ENCODE measurements at regions not wholly inside any gene's neighbourhood (a gene's known extent, or its start where the extent isn't known, plus 50 kb on each side); places are given as distances from the start of the nearest gene placed in this dataset.

GRCh38 chrY:16981776-16982175 is 898.2 kb downstream of the CDY2B start:
- Mint-ChIP-seq H3K4me1 (ENCODE audit: low read depth) (no peaks in the 10 kb centered on the region), H3K9me3 (peaks cover 0 to 9% of the 10 kb centered on the region in 2 donors), H3K27ac (no peak overlapping the region), H3K36me3 (ENCODE audit: insufficient read depth in 2 of 2) (peaks cover 0 to 3% of the 10 kb centered on the region in 2 donors), H3K4me3 (no peak overlapping the region), H3K27me3 (ENCODE audit: low read depth) (no peaks in the 10 kb centered on the region)
- DNase-seq (no peak), ATAC-seq (replicated peaks in 1 of 2) (no peak)

GRCh38 chrY:16959071-16959470 is 920.9 kb downstream of the CDY2B start:
- Mint-ChIP-seq H3K27ac (no peak overlapping the region), H3K36me3 (ENCODE audit: insufficient read depth in 2 of 2) (no peaks in the 10 kb centered on the region)
- no peak for DNase-seq

GRCh38 chrY:16947221-16947620 is 932.8 kb downstream of the CDY2B start:
- Mint-ChIP-seq H3K27ac (no peak overlapping the region), H3K4me3 (no peak overlapping the region), H3K27me3 (ENCODE audit: low read depth) (no peaks in the 10 kb centered on the region), H3K9me3 (peaks cover 0 to 6% of the 10 kb centered on the region in 2 donors), H3K4me1 (ENCODE audit: low read depth) (no peaks in the 10 kb centered on the region), H3K36me3 (ENCODE audit: insufficient read depth in 2 of 2) (peaks cover 0 to 1% of the 10 kb centered on the region in 2 donors)
- ATAC-seq (replicated peaks in 1 of 2) (no peak), DNase-seq (no peak)

More at GRCh38 chrY:16959071-16959470, 920.9 kb downstream of the CDY2B start:
- no peaks in the 10 kb centered on the region for H3K27me3 Mint-ChIP-seq (ENCODE audit: low read depth)
- no peak for ATAC-seq (replicated peaks in 1 of 2)
- H3K9me3 Mint-ChIP-seq, result no peaks in the 10 kb centered on the region
- no peak overlapping the region for H3K4me3 Mint-ChIP-seq
- no peaks in the 10 kb centered on the region for H3K4me1 Mint-ChIP-seq (ENCODE audit: low read depth)
